OCI-M1 (cell line): ENCODE measurements at regions not wholly inside any gene's neighbourhood (a gene's known extent, or its start where the extent isn't known, plus 50 kb on each side); places are given as distances from the start of the nearest gene placed in this dataset.
"Not testable (repeated sequence)": the region's sequence is repeated elsewhere in the genome, so short reads cannot be mapped to it uniquely, and the experiment has no call there.

ENCODE experiments used
- DNase-seq: peaks from one replicate; lab custom pipeline; 2025; lab: John Stamatoyannopoulos, UW

DNA sequence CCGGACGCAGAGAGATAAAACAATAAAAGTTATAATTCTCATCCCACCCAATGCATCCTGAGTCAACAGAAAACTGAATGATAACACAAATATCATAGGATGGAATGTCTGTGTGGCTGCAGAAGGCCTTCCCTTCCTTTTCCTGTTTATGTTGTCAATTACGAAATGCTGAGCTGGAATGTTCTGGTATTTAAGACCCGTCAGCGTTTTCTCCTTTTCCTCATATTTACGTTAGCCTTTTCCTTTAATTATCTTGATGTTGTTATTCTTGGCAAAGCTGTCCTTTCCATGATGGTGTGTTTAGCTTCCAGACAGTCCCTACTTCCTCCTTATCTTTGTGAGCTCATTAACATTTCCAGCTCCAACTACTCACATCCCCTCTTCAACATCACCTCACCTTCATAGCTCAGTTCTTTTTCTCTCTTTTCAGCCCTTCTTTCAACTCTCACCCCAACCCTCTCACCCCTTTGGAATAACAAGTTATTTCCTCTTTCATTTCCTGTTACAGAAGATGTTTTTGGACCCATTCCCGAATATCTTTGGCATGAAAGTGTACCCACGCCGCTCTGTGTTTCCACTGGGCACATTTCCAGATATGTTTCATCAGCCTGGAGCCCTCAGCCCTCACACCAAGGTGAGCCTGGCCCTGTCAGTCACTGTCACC lies 221.6 kb downstream of the NR2F1-AS1 start:
- no peak for DNase-seq

DNA sequence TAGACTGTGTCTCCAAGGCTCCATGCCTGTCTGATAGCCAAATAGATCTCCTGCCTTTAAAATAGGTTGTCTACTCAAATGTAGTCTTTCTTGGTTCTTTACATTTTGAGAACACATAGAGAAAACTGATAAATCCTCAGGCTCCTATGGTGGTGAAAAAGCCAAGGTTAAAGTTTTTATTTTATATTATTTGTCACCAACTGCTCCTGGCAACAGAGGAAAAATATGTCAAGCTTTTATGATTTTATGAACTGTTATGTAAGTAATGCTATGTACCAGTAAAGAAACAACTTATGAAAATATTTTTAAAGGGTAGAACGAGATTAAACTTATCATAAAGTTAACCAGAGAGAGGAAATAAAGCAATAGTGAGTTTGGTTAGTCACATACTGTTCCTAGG lies 222.8 kb downstream of the NR2F1-AS1 start:
- no peak for DNase-seq

GRCh38 chr5:93357686-93358085 lies 223.3 kb downstream of the NR2F1-AS1 start:
- DNase-seq: peak; percentile 4

- DNase-seq: peak; percentile 16
Measured at GRCh38 chr5:93355691-93356090, 225.3 kb downstream of the NR2F1-AS1 start.

GRCh38 chr5:93352186-93352585 lies 228.8 kb downstream of the NR2F1-AS1 start:
- DNase-seq: no peak

GRCh38 chr5:93349613-93350012 lies 231.4 kb downstream of the NR2F1-AS1 start:
- DNase-seq: peak; percentile 25

DNA sequence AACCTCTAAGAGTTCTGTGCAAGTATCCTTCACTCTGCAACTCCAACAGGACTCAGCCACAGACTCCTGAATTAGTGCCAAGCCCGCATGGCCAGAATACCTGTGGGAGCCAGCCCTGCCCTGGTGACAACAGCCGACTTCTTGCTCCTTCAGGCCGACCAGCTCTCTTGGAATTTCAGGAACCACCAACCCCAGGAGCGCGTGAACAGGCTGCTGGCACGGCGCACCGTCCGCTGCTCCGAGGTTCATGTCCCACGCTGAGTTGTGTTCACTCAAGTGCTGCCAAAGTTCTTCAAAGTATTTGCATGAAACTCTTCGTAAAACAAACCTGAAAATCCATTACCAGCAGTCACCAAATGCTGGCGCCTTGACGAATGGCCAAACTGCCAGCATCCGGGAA lies 232.8 kb downstream of the NR2F1-AS1 start:
- no peak for DNase-seq

DNA sequence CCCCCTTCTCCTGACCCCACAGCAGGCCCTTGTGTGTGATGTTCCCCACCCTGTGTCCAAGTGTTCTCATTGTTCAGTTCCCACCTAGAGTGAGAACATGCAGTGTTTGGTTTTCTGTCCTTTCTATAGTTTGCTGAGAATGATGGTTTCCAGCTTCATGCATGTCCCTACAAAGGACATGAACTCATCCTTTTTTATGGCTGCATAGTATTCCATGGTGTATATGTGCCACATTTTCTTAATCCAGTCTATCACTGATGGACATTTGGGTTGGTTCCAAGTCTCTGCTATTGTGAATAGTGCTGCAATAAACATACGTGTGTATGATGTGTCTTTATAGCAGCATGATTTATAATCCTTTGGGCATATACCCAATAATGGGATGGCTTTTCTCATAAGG lies 234.2 kb downstream of the NR2F1-AS1 start:
- not testable (repeated sequence) for DNase-seq

DNA sequence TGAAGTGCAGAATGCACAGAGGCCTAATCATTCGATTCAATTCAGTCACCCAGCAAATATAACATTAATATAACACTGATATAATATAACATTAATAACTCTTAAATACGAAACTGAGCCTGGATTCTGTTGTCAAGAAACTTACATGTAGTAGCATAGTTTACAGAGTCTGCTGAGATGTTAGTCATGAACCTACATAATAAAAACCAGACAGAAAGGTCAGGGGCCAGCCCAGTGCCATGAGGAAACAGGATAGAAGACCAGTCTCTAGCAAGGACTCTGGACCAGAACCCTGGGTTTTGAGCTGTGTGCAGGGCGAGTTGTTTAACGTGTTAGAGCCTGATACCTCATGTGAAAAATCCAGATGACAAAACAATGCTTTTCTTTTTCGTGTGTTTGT lies 234.7 kb downstream of the NR2F1-AS1 start:
- no peak for DNase-seq

- DNase-seq: no peak
Measured at GRCh38 chr5:93343570-93343969, 237.4 kb downstream of the NR2F1-AS1 start.

- DNase-seq: no peak
Measured at GRCh38 chr5:93342563-93343061, 238.4 kb downstream of the NR2F1-AS1 start.

DNA sequence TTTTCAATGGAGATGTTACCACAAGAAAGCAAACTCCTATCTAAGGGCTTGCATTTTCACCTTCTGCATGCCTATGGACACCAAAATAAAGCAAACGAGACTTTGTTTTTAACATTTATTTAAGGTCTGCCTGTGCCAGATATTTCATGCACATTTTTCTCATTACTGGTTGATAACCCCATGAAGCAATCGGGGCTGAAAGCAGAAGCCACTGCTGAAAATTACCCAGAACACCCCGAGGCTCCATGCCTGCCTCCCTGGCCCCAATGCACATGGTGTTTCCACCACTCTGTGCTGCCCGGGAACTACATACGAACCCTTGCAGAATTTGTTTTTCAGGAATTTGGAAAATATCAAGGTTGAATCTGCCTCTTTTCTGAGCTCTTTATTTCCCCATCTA lies 240.1 kb downstream of the NR2F1-AS1 start:
- no peak for DNase-seq

- no peak for DNase-seq
Measured at GRCh38 chr5:93337138-93337537, 243.9 kb downstream of the NR2F1-AS1 start.

- no peak for DNase-seq
Measured at GRCh38 chr5:93336330-93337110, 244.5 kb downstream of the NR2F1-AS1 start.

GRCh38 chr5:93331863-93332262 lies 249.2 kb downstream of the NR2F1-AS1 start:
- DNase-seq: no peak

DNA sequence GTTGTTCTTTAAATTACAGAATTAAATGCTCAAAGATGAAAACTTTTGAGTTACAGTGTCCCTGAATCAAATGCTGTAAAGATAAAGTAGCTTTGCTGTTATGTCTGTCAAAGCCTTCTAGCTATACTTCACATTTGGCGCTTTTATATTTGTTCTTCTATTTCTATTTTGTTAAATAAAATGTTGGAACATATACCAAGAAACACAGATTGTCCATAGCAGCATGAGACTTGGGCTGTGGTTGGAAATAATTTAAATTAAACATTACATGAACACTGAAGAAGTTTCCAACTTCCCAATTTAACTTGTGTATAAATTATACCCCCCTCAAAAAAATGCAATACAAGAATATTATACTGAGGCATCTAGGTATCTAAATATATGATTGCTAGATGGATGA lies 249.8 kb downstream of the NR2F1-AS1 start:
- no peak for DNase-seq

DNA sequence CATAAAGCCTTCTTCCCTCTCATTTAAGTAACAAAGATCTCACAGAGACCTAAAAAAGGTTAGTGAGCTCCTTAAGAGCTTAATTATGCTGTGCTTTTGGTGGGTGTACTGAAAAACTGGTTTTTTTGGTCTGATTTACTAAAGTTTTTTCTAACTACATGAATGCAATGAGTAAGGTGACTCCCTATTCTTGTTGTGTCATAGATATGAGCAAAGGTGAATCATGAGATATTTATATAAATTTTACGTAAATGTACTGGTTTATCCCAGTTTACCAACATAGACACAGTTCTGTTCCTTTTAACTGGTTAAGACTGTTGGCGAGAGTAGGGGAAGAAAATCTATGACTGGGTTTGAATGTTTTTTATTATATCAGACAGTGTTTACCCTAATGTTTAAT lies 250.5 kb downstream of the NR2F1-AS1 start:
- no peak for DNase-seq

- DNase-seq: no peak
Measured at GRCh38 chr5:93329756-93330155, 251.3 kb downstream of the NR2F1-AS1 start.

GRCh38 chr5:93328833-93329232 lies 252.2 kb downstream of the NR2F1-AS1 start:
- DNase-seq: no peak

GRCh38 chr5:93327605-93328004 lies 253.4 kb downstream of the NR2F1-AS1 start:
- DNase-seq: no peak

GRCh38 chr5:93325946-93326345 lies 255.1 kb downstream of the NR2F1-AS1 start:
- DNase-seq: no peak

DNA sequence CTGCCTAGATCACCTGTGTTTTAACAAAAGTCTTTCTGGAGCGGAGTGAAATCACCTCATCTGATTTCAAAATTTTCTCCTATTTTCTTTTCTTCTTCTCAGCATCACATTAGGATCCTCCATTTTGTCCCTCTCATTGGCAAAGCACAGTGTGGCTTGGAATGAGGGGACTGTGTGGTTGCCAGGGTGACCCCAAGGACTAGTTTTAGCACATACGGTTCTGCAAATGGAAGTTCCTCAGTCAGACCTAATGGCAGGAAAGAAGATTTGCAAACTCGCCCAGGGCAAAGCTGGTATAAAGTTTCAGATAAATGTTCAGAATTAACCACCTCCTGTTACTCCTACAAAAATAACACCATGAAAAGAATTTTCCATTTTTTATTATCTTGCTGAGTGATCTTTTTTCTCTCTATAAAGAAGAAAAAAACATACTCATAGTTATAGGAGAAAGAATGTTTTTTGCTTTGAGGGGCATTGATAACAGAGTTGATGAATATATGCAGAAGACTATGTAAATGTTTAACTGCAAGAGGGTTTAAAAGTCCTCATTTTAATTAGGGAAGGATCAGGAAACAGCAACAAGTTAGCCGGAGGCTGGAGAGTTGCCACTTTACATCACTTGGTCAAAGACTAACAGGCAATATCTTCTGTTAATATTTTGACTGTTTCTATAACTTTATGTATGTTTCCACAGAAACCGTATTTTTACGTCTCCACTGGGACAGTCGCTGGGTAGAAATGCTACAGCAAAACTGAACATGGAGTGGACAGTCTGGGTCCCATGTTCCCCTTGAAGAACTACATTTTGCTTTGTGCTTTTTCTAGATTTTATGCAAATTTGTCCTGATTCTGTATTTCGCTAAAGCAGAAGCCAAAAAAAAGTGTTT lies 257.8 kb downstream of the NR2F1-AS1 start:
- DNase-seq: no peak
